Left hindlimb (tissue), 1 donor: ENCODE measurements at regions not wholly inside any gene's neighbourhood (a gene's known extent, or its start where the extent isn't known, plus 50 kb on each side); places are given as distances from the start of the nearest gene placed in this dataset.

Source experiments
- DNase-seq: peaks from one replicate; pipeline ENCODE4 v3.0.0-alpha.2; 2018

GRCh38 chr6:1257778-1258177 is 54.1 kb upstream of the FOXQ1 start:
- DNase-seq, result no peak

DNA sequence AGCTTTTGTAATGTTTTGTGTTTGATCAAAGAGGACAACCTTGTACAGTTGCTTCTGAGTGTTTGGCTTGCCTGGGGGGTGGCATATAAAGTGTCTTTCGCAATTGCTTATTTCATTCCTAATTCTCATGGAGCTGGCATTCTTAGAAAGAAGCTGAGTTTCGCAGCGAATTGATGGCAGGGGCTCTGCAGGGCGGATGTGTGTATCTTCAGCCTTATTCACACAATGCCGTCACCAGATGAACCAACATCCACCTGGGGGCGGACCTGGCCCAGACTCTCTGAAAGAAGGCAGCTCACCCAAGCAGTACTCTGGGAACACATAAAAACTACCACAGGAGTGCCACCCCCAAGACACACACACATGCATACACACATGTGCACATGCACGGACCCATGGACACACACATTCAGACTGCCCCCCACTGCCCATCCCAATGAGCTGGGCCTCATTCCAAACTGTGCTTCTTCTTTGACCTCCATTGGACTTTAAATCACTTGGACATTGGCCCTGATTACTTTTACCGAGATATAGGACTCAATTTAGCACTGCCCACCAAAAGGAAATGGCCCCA is 55.4 kb upstream of the FOXQ1 start:
- no peak for DNase-seq

DNA sequence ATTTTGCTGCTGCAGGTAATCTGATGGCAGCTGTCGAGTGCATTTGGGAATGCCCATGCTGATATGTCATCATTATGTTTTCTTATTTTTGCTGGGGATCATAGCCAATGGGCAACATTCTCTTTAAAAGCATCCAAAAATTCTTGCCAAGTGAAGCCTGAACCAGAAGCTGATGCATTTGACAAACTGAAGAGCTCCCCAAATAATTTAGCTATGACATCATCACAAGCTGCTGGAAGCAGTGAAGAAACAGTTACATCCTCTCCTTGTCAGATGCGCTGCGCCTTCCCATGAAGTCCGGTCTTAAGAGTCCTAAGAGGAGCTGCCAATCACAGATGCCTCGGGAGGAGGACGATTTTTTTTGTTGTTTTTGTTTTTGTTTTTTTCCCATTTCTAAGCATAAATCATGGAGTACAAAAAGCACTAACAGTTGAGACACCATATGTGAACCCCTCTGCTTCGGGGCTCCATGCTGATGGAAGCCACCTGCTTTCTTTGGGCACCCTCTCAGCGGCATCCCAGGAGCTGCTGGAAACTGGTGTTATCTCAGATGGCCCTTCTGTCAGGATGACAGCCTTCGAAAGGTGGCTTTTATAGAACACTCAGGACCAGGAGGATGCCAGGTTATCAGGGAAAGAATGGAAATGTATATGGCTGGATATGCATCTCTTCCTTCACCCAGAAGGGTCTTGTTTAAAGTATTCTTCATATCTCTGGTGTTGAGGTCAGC is 56.1 kb upstream of the FOXQ1 start:
- DNase-seq, result no peak

GRCh38 chr6:1254326-1254725 is 57.6 kb upstream of the FOXQ1 start:
- no peak for DNase-seq

DNA sequence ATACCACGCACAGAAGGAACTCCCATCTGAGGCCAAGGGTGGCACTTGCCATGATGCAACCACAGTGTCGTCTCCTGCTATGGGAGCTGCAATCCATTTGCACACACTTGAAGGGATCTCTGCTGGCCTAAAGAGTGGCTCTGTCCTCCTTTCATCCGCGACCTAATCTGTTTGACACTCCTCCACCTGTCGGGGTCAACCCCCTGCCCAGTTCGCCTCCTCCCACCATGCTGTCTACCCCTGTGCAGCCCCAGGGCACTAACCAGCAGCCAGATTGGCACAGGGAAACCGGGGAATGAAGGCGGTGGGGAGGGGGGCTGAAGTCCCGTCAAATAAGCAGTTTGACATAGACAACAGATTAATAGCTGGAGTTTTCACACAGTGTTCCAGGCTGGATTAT is 58.1 kb upstream of the FOXQ1 start:
- DNase-seq, result no peak

DNA sequence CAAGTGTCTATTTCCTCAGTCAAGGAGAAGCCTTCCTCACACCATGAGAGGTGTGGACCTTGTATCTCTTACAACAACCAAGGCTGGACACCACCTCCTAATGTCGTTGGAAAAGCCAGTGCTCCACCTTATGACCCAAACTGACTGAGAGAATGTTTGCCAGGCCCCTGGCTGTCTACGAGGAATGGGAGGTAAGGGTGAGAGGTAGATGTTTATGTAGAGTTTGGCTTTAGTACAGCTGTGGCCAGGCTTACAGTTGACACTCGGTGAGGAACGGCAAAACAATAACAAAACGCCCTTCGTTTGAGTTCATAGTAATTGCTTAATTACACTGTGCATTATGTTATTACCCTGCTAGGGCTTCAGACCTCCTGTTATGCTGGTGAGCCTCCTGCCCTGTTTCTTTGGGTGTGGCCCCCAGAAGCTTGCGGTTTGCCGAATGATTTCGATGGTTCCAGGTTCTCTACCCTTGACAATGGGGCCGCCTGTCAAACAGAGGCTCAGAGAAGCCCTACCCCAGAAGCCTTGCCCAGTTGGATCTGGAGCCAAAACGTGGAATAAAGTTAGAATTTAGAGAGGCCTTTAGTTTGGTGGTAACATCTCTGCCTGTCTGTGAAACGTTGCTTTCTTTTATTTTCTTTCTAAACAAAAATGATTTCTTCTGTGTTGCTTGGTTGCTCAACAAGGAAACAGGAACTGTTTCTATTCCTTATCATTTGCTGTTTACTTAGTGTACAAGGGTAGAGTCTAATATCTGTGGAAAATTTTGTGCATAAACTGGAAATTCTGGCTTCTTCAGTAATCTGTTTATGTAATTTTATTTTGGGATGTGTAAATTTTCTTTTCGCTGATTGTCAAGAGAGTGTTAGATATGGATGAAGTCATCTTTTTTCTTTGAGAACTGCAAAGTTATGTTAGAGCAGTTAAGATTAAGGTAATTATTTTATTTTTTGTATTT is 60.4 kb upstream of the FOXQ1 start:
- DNase-seq, result no peak

GRCh38 chr6:1250489-1251197 is 61.3 kb upstream of the FOXQ1 start:
- no peak for DNase-seq

DNA sequence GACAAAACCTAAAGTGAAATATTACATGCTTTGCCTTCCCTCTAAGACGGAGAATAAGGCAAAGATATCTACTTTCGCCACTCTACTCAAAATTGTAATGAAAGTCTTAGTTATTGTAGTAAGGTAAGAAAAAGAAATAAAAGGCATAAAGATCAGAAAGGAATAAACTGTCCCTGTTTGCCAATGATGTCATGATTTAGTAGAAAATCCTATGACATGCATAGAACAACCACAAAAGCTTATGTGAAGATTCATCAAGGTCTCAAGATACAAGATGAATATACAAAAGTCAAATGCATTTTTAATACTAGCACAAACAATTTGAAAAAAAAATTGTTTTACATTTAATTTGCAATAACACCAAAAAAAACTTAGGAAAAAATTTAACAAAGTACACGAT is 64.0 kb upstream of the FOXQ1 start:
- DNase-seq, result no peak

- DNase-seq, result no peak
Observed at GRCh38 chr6:1247056-1247455, 64.8 kb upstream of the FOXQ1 start.

DNA sequence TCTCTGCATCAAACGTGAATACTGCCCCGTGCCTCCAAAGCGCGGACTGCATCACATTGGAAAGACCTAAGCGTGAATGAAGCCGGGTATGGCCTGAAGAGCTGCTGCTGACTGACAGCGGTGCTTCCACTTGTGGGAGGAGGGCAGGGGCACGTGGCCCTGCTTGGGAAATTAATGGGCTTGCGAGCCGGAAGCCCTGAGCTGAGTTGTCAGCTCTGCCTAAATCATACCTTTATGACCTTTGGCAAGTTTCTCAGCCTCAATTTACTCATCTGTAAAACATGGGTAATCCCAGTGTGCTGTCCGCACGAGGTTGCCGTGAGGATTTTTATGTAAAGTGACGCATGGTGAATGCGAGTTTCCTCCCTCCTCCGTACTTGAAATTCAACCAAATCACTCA is 67.0 kb upstream of the FOXQ1 start:
- no peak for DNase-seq

DNA sequence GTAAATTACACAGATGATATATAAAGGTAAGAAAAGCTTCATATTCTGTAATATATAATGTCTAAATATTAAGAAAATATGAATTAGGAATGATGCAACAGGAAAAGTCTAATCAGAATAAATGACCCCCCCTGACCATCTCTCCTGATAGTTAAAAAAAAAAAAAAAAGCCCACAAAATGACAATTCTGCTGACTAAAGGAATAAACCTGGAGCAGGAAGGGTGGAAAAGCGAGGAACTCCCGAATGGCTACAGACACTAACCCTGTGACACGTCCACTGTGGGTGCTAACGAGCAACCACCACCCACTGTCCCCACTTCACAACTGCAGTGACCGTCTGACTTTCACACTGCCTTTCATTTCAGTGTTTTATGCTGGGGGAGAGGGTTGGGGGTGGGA is 67.6 kb upstream of the FOXQ1 start:
- DNase-seq, result no peak

DNA sequence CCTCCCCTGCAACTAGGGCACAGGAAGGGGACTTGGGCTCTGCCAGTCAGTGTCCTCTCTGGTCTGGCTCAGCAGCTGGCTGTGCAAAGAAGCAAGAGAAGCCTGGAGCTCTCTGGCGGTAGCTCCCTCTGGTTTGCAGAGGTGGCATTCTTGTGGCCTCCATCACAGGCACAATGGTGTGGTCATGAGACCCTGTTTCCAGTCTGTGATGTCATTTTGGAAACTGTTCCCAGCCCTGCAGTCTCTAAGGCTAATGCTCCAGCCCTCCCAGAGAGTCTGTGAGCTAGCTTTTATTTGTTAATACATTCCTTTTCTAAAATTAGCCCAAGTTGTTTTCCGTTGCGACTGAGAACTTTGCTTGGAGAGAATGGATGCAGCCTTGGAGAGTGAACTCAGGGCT is 69.5 kb upstream of the FOXQ1 start:
- DNase-seq, result no peak

DNA sequence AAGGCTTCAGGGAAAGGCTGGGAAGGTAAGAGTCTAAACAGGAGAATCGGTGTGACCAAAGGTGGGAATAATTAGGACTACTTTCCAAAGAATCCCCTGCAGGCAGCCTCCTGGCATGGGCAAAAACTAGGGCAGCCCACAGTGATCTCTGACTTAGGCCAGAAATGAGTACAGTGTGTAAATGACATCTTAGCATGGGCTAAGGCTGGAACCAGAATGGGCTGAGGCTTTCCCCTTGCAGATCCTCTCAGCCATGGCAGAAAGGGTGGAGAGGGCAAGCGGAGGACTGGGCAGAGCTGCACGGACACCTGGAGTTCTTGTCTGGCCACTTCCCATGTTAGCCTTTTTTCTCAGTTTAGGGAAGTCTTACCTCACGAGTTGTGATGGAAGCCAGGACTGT is 69.9 kb upstream of the FOXQ1 start:
- no peak for DNase-seq

- DNase-seq, result no peak
Observed at GRCh38 chr6:1240766-1241318, 71.1 kb upstream of the FOXQ1 start.

DNA sequence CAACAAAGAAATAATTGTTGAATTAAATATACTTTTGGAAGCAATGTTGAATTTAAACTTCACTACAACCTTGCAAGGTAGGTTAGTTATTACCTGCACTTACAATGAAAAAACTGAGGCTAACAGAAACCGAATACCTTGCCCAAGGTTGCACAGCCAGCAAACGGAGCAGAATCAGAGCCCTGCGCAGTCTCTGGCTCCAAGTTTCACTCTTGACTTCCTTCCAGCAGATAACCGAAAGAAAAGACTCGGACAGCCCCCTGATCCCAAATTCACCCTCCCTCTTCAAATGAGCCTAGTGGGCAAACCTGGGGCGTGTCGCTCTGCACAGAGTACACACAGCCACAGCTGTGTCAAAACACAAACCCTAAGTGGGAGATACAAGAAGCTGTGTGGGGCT is 72.1 kb upstream of the FOXQ1 start:
- DNase-seq, result no peak

DNA sequence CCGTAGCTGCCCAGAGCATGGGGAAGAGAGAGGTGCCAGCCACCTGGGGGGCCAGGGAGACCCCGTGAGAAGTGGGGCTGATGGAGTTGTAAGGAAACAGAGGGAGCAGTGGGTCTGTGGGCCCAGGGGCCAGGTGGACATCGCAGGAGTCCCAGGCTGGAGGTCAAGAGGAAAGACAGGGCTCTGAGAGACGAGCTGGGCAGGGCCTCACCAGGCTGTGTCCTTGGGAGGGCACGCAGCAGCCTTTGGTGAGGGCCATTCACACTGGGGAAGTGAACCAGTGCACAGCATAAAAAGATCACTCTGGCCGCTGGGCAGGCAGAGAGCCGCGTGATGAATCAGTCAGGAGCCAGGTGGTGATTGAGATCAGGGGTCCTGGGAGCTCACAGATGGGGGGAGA is 73.9 kb upstream of the FOXQ1 start:
- no peak for DNase-seq

- no peak for DNase-seq
Observed at GRCh38 chr6:1237636-1238035, 74.3 kb upstream of the FOXQ1 start.

- no peak for DNase-seq
Observed at GRCh38 chr6:1235825-1236224, 76.1 kb upstream of the FOXQ1 start.

- no peak for DNase-seq
Observed at GRCh38 chr6:1233924-1234323, 78.0 kb upstream of the FOXQ1 start.

- no peak for DNase-seq
Observed at GRCh38 chr6:1232578-1232977, 79.3 kb upstream of the FOXQ1 start.

DNA sequence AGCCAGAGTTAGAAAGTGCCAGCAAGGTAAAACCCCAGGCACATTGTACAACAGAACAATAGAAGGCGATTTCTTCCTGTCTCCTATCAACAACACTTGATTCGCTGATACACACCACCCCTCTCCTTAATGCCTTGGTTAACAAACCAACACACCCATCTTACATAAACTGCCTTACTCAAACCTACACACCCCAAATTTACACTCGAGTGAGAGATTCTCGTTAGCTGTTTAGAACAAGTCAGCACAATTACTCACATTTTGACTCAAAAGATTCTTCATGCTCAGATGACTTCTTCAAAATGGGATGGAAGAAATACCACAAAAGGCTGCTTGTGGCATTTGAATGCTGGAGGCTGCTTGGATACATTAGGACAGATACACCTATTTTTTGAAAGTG is 80.0 kb upstream of the FOXQ1 start:
- DNase-seq, result no peak

DNA sequence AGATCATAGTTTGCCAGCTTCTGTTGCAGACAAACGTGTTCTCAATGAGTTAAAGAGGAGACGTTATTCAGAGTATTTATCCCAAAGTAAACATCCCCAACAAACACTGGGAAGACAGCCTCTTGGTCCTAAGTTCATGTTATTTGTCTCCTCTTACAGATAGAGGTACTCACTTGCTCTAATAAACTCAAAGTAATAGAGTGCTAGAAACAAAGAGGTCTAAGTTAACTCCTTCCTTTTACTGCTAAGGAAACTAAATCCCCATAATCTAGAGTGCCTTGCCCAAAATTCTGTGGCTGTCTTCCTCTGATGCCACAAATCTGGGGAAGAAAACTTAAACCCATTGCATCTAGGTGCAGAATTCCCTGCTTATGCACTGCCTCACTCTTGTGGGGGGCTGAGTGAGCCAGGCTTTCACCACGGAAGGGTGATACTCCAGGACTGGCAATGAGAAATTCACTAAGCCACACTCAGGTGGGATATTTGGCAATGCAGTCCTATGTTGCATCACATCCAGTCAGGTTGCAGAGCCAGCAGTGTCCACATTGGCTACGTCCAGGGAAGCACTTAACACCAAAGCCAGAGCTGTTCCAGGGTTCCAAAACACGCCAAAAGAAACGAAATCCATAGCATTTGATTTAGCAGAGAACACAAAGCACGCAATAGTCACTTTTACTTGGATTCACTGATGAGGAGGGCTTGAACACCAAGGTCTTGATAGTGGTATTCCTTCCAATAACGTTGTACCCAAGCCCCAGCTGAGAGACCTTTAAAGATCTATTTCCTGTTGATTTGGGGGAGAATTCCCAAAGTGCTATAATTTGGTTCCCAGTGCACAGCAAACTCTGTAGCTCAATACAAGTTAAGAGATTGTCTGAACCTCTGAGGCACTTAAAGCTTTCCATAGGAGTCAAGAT is 81.0 kb upstream of the FOXQ1 start:
- no peak for DNase-seq
